HG03565 (cell line): ENCODE measurements at regions not wholly inside any gene's neighbourhood (a gene's known extent, or its start where the extent isn't known, plus 50 kb on each side); places are given as distances from the start of the nearest gene placed in this dataset.
"Not testable (repeated sequence)": the region's sequence is repeated elsewhere in the genome, so short reads cannot be mapped to it uniquely, and the experiment has no call there.

Experiments used
- ATAC-seq: cut with Tn5 transposase; IDR thresholded peaks from one replicate; pipeline ENCODE4 v1.9.1; 2021; ENCODE audit warnings: mild to moderate bottlenecking, moderate library complexity; ENCODE audit not compliant: unreplicated experiment

DNA sequence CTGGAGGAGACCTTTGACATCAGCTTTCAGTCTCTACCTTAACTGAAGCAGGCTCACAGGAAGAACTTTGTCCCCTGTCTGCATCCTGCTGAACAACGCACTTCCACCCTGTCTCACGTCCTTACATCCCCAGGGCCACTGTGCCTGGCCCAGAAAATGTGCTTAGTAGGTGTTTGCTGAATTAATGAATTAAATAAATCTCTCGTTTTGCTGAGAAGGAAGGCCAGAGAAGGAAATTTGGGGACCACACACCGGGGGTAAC lies 54.3 kb upstream of the CREB3L1 start:
- ATAC-seq, result no peak

DNA sequence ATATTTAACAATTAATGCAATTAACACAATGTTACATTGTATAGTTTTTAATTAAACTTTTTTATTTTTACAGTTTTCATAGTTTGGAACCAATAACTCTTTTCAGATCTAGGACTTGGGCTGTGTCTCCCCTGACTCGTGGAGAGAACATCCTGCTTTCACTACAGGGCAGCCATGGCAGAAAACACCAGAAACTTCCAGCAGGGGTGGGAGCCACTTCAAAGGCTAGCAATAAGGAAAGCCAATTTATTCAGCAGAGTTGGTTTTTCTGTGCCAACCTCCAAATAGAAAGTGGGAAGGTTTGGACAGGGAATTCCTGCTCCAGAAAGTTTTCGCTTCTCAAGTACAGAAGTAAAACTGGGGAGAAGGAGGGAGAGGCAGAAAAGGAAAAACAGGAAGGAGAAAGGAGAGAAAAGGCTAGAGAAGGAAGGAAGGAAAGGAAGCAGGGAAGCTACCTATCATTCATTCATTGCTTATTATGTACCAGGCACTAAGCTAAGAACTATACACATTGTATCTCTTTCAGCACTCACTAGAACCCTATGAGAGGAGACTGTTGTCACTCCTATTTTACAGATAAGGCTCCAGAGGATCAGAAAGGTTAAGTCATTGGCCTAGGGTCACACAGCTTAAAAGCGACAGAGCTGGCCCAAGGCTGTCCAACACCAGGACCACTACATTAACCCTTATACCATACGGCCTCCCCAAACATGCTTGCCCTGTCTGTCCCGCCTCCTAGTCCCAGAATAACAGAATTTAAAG lies 54.8 kb upstream of the CREB3L1 start:
- ATAC-seq, result no peak

DNA sequence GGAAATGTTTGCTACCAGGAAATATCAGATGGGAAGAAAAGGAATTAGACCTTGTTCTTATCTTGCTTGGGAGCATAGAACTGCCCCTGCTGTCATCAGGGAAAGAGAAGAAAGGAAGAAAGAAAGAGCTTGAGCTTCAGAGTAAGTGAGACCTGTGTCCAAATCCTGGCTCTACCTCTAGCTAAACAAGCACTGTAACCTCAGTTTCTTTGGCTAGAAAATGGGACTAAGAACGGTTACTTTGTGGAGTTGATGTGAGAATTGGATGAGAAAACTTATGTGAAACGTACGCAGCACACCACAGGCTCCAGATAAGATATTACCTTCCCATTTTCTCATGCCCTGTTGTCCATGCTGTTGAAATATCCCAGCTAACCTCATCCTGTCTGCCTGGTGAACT lies 57.1 kb upstream of the CREB3L1 start:
- no peak for ATAC-seq

DNA sequence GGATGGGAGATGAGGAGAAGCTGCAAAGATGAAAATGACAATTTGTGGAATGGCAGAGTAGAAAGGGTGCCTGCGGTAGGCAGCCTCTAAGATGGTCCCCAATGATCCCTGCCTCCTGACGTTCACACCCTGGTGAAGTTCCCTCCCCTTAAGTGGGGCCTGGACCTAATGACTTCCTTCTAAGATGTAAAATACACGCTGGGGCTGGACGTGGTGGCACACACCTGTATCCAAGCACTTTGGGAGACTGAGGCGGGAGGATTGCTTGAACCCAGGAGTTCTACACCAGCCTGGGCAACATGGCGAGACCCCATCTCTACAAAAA lies 60.7 kb upstream of the CREB3L1 start:
- ATAC-seq, result no peak

- ATAC-seq, result no peak
These were observed 61.3 kb upstream of the CREB3L1 start for GRCh38 chr11:46216019-46216764.

- no peak for ATAC-seq
These were observed 62.1 kb upstream of the CREB3L1 start for GRCh38 chr11:46215208-46215931.

GRCh38 chr11:46212720-46213119 lies 64.7 kb upstream of the CREB3L1 start:
- no peak for ATAC-seq

DNA sequence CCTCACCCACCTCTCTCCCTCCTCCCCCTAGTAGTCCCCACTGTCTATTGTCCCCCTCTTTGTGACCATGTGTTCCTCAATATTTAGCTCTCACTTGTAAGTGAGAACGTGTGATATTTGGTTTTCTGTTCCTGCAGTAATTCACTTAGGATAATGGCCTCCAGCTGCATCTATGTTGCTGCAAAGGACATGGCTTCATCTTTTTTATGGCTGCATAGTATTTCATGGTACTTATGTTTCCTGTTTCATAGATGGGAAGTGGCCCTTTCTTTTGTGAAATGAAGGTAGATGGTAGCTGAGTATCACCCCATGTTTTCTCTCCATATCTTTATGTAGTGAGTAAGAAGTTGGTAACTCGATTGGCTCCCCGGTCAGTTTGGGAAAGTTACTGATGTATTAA lies 66.6 kb upstream of the CREB3L1 start:
- ATAC-seq, result no peak

DNA sequence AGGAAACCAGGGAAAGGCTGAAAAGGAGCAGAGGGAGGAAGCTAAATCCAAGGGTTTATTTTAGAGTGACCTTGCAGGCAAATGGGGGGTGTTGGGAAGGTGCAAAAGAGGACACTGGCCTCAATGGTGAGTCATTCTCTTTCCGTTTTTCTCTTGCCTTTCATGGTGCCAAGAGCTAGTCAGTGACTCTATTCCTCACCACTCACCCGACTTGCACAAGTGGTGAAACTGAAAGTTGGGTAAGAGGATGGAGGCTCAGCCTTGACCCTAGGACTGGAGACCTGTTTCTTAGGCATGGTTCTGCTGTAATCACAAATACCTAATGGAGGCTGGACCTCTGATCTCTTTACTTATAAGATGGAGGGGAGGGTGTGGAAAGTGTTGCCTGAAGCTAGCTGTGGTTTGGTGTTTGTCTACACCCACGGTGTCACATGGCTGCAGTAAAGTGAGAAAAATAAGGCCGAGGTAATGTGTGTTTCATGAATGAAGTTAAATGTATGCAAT lies 67.3 kb upstream of the CREB3L1 start:
- peak; percentile 49 for ATAC-seq

GRCh38 chr11:46209624-46210023 lies 67.8 kb upstream of the CREB3L1 start:
- not testable (repeated sequence) for ATAC-seq

GRCh38 chr11:46208803-46209202 lies 68.7 kb upstream of the CREB3L1 start:
- no peak for ATAC-seq

DNA sequence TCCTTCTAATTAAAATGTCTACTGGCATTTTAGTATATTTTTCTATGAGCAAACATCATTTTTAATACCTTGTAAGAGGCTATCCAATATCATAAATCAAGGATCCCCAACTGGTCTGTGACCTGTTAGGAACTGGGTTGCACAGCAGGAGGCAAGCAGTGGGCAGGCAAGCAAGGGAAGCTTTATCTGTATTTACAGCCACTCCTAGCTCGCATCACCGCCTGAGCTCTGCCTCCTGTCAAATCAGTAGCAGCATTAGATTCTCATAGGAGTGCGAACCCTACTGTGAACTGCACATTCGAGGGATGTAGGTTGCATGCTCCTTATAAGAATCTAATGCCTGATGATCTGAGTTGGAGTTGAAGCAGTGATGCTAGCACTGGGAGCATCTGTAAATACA lies 70.2 kb upstream of the CREB3L1 start:
- ATAC-seq, result no peak

- not testable (repeated sequence) for ATAC-seq
These were observed 73.0 kb upstream of the CREB3L1 start for GRCh38 chr11:46204415-46204814.

DNA sequence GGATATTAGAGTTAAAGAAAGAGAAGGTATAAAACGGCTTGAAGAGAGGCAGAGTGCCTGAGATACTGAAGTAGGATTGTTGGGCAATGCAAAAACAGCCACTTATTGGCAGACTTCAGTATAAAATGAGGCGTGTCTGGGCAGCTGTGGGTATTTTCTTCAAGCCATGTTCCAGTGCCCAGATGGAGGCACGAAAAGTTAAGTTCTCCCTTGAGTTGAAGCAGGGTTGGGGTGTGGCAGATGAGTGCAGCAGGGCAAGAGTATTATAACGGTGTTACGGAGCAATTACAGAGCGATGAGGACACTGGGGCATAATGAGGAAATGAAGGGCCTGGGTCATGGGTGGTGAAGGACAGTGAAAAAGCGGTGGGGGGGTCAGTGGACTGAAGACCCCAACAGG lies 73.7 kb upstream of the CREB3L1 start:
- no peak for ATAC-seq

- no peak for ATAC-seq
These were observed 74.6 kb upstream of the CREB3L1 start for GRCh38 chr11:46202696-46203391.

- no peak for ATAC-seq
These were observed 75.3 kb upstream of the CREB3L1 start for GRCh38 chr11:46202149-46202548.

GRCh38 chr11:46200537-46201281 lies 76.8 kb upstream of the CREB3L1 start:
- no peak for ATAC-seq

DNA sequence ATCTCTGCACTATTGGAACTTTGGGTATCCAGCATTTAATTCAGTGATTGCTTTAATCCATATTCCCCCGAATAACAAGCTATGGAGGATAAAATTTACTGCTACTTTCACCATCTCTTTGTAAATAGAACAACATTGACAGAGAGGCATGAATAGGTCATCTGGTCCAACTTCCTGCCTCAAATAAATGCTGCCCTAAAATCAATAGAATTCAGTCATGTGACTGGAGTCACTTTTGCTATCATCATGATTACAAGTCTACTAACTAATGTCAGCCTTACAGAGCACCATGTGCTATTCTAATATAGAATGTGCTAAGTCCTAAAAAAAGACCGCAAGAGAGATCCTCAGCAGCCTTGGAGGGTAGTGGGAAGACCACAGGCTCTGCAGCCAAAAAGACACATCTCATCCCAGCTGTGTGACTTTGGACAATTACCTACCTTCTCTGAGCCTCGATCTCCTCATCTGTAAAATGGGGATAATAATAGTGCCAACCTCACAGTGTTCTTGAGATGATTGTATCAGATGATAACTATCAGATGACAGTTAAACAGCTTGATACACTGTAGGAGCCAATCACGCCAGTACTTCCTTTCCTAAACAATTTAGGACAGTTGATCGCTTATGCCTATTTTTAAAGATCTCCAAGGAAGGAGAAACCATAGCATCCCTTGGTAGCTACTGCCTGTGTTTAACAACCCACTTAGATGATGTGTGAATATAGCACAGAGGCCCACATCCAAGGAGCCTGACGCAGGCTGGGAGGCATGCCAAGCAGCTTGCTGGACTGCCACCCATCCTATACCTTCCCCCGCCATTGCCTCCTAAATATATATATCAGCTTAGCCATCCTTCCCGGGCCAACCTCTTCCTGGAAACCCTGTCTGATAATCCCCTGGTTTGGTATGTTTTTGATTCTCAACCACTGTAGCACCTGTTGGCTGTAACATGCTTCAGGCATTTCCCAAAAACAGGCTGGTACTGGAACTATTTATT lies 77.3 kb upstream of the PHF21A start:
- no peak for ATAC-seq

- ATAC-seq, result no peak
These were observed 76.2 kb upstream of the PHF21A start for GRCh38 chr11:46197421-46197820.
